Epithelial cell of proximal tubule (primary cell): ENCODE measurements at regions not wholly inside any gene's neighbourhood (a gene's known extent, or its start where the extent isn't known, plus 50 kb on each side); places are given as distances from the start of the nearest gene placed in this dataset.

Experiments used
- DNase-seq: peaks from one replicate; pipeline ENCODE4 v3.0.0-alpha.2; 2011; ENCODE audit warnings: low read depth
- H3K4me3 ChIP-seq: 2 replicates; pipeline ENCODE4 v1.5.1; 2011; ENCODE audit warnings: low read depth, mild to moderate bottlenecking, low read length
- CTCF ChIP-seq: conservative IDR thresholded peaks from 2 replicates; pipeline ENCODE4 v1.5.1; 2012; ENCODE audit warnings: low read depth, mild to moderate bottlenecking, low read length

- no peak overlapping the region for H3K4me3 ChIP-seq
- TF ChIP-seq CTCF = no peak
- no peak for DNase-seq
Measured at GRCh38 chr7:9854605-9855004, 1119.1 kb upstream of the PHF14 start.

DNA sequence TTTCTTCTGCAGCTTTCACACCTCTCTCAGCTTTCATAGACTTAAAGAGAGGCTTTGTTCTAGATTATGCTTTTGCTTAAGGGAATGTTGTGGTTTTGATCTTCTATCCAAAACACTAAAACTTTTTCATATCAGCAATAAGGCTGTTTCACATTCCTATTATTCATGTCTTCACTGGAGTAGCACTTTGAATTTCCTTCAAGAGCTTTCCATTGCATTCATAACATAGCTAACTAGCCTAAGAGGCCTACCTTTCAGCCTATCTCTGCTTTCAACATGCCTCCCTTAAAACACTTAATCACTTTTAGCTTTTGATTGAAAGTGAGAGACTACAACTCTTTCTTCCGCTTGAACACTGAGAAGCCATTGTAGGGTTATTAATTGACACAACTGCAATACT is 1117.0 kb upstream of the PHF14 start:
- no peak for DNase-seq
- TF ChIP-seq CTCF = no peak
- no peak overlapping the region for H3K4me3 ChIP-seq

GRCh38 chr7:9863545-9863944 is 1110.1 kb upstream of the PHF14 start:
- DNase-seq = no peak
- no peak overlapping the region for H3K4me3 ChIP-seq
- TF ChIP-seq CTCF = no peak

DNA sequence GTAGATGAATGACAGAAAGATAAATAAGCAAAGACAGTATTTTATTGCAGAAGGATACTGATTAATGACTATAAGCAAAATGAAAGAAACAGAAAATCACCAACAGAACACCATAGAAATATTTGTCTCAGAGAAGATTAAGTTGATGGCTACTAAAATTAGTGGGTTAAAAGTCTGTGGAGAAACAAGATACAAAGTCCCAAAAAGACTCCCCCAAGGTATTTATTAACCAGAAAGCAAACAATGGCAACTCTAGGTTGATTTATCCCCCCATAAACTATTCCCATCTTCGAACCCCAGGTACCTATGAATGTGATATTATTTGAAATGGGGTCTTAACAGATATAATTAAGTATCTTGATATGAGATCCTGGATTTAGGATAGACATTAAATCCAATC is 1104.5 kb upstream of the PHF14 start:
- no peak for TF ChIP-seq CTCF
- DNase-seq = no peak
- H3K4me3 ChIP-seq = no peak overlapping the region

- no peak for TF ChIP-seq CTCF
- DNase-seq = no peak
- H3K4me3 ChIP-seq = no peak overlapping the region
Measured at GRCh38 chr7:9869566-9869965, 1104.1 kb upstream of the PHF14 start.

GRCh38 chr7:9870674-9871073 is 1103.0 kb upstream of the PHF14 start:
- no peak for DNase-seq
- H3K4me3 ChIP-seq = no peak overlapping the region
- no peak for TF ChIP-seq CTCF

DNA sequence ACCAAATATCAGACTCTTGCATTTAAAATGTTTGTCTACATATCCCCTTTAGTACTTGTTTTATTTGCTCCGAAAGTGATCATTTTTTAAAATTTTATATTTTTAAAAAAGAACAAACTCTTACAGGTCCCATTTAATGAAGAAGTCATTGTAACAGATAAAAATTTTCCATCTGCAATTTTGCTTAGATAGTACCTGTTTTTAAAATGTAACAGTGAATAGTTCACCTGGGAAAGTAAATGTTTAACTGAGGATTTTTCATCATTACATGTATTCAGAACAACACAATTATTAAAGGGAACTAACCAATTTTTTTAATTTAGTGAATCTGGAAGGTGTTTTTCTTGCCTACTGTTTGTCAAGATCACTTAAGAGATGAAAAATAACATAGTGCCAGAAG is 1099.5 kb upstream of the PHF14 start:
- DNase-seq = no peak
- no peak for TF ChIP-seq CTCF
- H3K4me3 ChIP-seq = no peak overlapping the region
